AG04449 (cell line): ENCODE measurements at regions not wholly inside any gene's neighbourhood (a gene's known extent, or its start where the extent isn't known, plus 50 kb on each side); places are given as distances from the start of the nearest gene placed in this dataset.

Experiments used
- CTCF ChIA-PET: fragments of 350-600 bp; formaldehyde crosslinking; extraction: SDS; loops from one replicate; lab custom pipeline; 2021; ENCODE audit warnings: antibody characterized with exemption; lab: Yijun Ruan, JAX
- POLR2A ChIA-PET: fragments of 400-600, 350-600 bp; formaldehyde crosslinking; extraction: SDS; loops from one replicate; lab custom pipeline; 2020; ENCODE audit warnings: antibody characterized with exemption, inconsistent platforms; lab: Yijun Ruan, JAX
- DNase-seq: peaks from one replicate; pipeline ENCODE4 v3.0.0-alpha.2; 2010; ENCODE audit warnings: low read depth, low spot score
- H3K4me3 ChIP-seq: 2 replicates; pipeline ENCODE4 v1.5.1; 2011; ENCODE audit warnings: low read depth, mild to moderate bottlenecking, control low read depth, low read length
- TF ChIP-seq, protein P1 (sequence below): IDR thresholded peaks from one replicate; pipeline ENCODE4 v1.5.1; 2011; ENCODE audit warnings: mild to moderate bottlenecking, moderate library complexity, low read length, control low read depth, inconsistent platforms; ENCODE audit not compliant: insufficient read depth; ENCODE audit errors: missing control alignments

DNA sequence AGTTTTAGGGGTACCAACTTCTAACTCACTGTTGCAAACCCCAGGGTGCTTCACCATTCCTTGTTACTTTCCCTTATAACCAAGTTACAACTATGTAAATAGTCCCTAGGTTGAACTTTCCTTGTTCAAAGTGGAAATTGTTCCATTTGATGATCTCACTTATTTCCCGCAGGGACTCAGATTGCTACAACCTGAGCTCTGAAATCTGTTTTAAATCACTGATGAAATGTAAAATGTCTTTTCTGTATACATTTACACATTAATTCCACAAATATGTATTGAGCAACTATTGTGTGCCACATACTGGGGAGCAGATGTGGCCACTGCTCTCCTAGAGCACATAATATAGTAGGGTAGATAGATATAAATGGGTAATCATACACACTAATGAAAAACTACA, 69.1 kb upstream of the TARS1 start:
- CTCF ChIA-PET = no interaction called here
- TF ChIP-seq, protein P1, sequence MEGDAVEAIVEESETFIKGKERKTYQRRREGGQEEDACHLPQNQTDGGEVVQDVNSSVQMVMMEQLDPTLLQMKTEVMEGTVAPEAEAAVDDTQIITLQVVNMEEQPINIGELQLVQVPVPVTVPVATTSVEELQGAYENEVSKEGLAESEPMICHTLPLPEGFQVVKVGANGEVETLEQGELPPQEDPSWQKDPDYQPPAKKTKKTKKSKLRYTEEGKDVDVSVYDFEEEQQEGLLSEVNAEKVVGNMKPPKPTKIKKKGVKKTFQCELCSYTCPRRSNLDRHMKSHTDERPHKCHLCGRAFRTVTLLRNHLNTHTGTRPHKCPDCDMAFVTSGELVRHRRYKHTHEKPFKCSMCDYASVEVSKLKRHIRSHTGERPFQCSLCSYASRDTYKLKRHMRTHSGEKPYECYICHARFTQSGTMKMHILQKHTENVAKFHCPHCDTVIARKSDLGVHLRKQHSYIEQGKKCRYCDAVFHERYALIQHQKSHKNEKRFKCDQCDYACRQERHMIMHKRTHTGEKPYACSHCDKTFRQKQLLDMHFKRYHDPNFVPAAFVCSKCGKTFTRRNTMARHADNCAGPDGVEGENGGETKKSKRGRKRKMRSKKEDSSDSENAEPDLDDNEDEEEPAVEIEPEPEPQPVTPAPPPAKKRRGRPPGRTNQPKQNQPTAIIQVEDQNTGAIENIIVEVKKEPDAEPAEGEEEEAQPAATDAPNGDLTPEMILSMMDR = no peak
- POLR2A ChIA-PET = no interaction called here
- no peak overlapping the region for H3K4me3 ChIP-seq
- DNase-seq = peak; percentile 72

DNA sequence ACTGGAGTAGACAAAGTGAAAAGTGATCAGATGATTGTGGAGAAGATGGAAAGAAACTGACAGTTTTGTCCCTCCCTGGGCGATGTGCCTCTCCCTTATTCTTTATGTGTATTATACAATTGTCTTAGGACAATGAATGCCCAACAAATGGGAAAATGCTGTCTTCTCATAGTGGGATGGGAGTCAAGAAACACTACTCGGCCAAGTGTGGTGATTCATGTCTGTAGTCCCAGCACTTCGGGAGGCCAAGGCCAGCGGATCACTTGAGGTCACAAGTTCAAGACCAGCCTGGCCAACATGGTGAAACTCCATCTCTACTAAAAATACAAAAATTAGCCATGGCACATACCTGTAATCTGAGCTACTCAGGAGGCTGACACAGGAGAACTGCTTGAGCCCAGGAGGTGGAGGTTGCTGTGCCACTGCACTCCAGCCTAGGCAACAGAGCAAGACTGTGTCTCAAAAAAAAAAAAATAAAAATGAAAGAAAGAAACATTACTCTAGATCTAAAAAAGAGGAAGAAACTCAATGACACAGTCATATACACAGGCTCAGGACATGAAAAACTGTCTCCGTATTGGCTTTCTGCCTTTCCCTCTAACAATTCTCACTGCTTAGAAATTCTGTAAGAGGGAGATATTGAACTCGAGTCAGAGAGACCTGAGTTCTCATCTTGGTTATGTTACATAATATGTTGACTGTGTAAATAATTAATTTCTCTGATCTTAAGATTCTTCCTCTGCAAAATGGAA, 67.9 kb upstream of the TARS1 start:
- CTCF ChIA-PET = no interaction called here
- no peak for DNase-seq
- TF ChIP-seq, protein P1 = no peak
- no peak overlapping the region for H3K4me3 ChIP-seq
- POLR2A ChIA-PET = no interaction called here

DNA sequence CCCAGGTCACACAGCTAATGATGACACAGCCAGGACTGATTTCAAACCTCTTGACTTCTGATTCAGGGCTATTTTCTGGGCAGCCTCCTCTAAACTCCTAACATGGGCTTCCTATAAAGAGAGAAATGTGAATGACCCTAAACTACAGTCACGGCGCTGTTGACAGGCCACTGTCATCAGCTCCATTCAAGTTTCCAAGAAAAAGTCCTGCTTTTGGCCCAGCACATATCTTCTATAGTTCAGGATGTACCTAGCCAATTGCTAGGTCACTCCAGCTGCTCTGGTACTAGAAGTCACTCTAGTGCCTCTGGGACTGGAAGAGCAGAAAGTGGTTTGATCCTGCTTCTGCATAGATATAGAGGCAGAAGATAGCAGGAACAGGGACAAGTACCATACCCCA, 64.9 kb upstream of the TARS1 start:
- POLR2A ChIA-PET = no interaction called here
- TF ChIP-seq, protein P1 = no peak
- no peak for DNase-seq
- H3K4me3 ChIP-seq = no peak overlapping the region
- CTCF ChIA-PET = interaction anchor here (0.7 to 1.7 kb wide), 2 partner anchors 12 to 14 kb away, joined by 3 to 4 read pairs; no protein-coding TSS in a partner anchor

DNA sequence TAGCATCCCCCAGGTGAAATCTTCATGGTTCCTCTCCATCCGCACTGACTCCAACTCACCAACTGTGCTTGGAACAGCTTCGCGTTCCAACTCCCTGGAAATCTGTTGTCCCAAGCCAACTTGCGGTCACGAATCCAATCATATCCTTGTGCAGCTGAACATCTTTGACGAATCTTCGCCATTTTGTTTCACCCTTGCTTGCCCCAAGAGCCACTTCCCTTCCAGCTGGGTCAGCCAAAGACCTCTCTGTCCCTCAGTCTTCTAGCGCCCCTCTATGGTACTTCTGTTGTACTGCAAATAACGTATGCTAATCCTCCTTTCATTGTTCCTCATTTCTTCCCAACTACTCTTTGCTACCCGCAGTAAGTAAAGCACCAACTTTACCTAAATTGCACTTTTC, 61.0 kb upstream of the TARS1 start:
- no peak overlapping the region for H3K4me3 ChIP-seq
- TF ChIP-seq, protein P1 = peak; percentile 21
- ChIA-PET POLR2A (no interaction called here), CTCF (interaction anchor here (0.7 to 1.3 kb wide), 7 partner anchors 10 to 109 kb away, joined by 3 to 4 read pairs (median 3); no protein-coding TSS in a partner anchor)
- no peak for DNase-seq

DNA sequence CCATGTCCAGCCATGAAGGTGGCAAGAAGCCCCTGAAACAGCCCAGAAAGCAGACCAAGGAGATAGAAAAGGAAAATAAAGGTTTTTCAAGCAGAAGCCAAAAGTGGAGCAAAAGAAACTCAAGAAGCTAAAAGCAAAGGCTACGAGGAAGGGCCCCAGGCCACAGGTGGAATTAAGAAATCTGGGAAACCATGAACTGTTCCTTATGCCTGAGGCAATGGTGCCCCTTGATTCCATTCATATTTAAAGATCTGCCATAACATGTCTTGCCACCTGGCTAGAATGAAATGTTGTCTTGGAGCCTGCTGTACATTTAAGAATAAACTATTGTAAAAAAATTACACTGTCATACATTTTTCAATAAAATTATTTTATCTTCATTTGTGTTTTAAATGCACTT, 59.5 kb upstream of the TARS1 start:
- DNase-seq = no peak
- CTCF ChIA-PET = no interaction called here
- TF ChIP-seq, protein P1 = no peak
- no peak overlapping the region for H3K4me3 ChIP-seq
- POLR2A ChIA-PET = no interaction called here
